Upper lobe of right lung (tissue), 1 donor: ENCODE measurements at regions not wholly inside any gene's neighbourhood (a gene's known extent, or its start where the extent isn't known, plus 50 kb on each side); places are given as distances from the start of the nearest gene placed in this dataset.
A peak's percentile ranks its signal among the peaks of the same experiment; 100 is the strongest.

Experiments used
- ATAC-seq: fragments of 200-7000 bp; cut with Tn5 transposase; one replicate; pipeline ENCODE4 v1.9.1; 2020; ENCODE audit warnings: mild to moderate bottlenecking, moderate library complexity
- DNase-seq: peaks from one replicate; pipeline ENCODE4 v3.0.0-alpha.2; 2020
- H3K27ac ChIP-seq: fragments of 200-600 bp; one replicate; pipeline ENCODE4 v1.8.0; 2022
- H3K27me3 ChIP-seq: fragments of 200-600 bp; one replicate; pipeline ENCODE4 v1.8.0; 2022; ENCODE audit warnings: mild to moderate bottlenecking
- H3K36me3 ChIP-seq: fragments of 200-600 bp; one replicate; pipeline ENCODE4 v1.8.0; 2022
- H3K4me1 ChIP-seq: fragments of 200-600 bp; one replicate; pipeline ENCODE4 v1.8.0; 2022
- H3K4me3 ChIP-seq: fragments of 200-600 bp; one replicate; pipeline ENCODE4 v1.8.0; 2022; ENCODE audit warnings: mild to moderate bottlenecking
- H3K9me3 ChIP-seq: fragments of 200-600 bp; one replicate; pipeline ENCODE4 v1.8.0; 2022
- CTCF ChIP-seq: fragments of 200-600 bp; IDR thresholded peaks from one replicate; pipeline ENCODE4 v1.8.0; 2022; ENCODE audit warnings: antibody characterized with exemption
- intact Hi-C: fragments of 100-400 bp; cut with DNase I; formaldehyde crosslinking; loops from one replicate; pipeline ENCODE4 v1.11.0; 2022
- donor health status: DM: no; HTN: yes; CAD: no; lungs with severe emphysema.

GRCh38 chr1:10938741-10939417 lies 73.6 kb upstream of the TARDBP start:
- TF ChIP-seq CTCF, result no peak
- intact Hi-C loops, result no loop called here
- Histone ChIP-seq H3K4me1 (peaks cover 11% of the 10 kb centered on the region), H3K27me3 (no peaks in the 10 kb centered on the region), H3K4me3 (no peak overlapping the region), H3K27ac (no peak overlapping the region), H3K9me3 (no peaks in the 10 kb centered on the region), H3K36me3 (no peaks in the 10 kb centered on the region)
- DNase-seq, result no peak
- no peak for ATAC-seq

- H3K27ac ChIP-seq, result no peak overlapping the region
- no peaks in the 10 kb centered on the region for H3K36me3 ChIP-seq
- H3K9me3 ChIP-seq, result no peaks in the 10 kb centered on the region
- no peak for TF ChIP-seq CTCF
- ATAC-seq (no peak), DNase-seq (no peak)
- no peaks in the 10 kb centered on the region for H3K27me3 ChIP-seq
- peaks cover 17% of the 10 kb centered on the region for H3K4me1 ChIP-seq
- no peak overlapping the region for H3K4me3 ChIP-seq
- intact Hi-C loops, result no loop called here
Measured at GRCh38 chr1:10939654-10940450, 72.6 kb upstream of the TARDBP start.

- intact Hi-C loops, result no loop called here
Measured at GRCh38 chr1:10940451-10940804, 72.0 kb upstream of the TARDBP start.

GRCh38 chr1:10940838-10941237 lies 71.6 kb upstream of the TARDBP start:
- no peak for ATAC-seq
- no peak for TF ChIP-seq CTCF
- Histone ChIP-seq H3K27ac (no peak overlapping the region), H3K4me3 (no peak overlapping the region), H3K27me3 (no peaks in the 10 kb centered on the region), H3K4me1 (peaks cover 17% of the 10 kb centered on the region), H3K36me3 (no peaks in the 10 kb centered on the region), H3K9me3 (no peaks in the 10 kb centered on the region)
- intact Hi-C loops, result no loop called here
- DNase-seq, result no peak

More at GRCh38 chr1:10940451-10940804, 72.0 kb upstream of the TARDBP start:
- Histone ChIP-seq H3K9me3 (no peaks in the 10 kb centered on the region), H3K36me3 (no peaks in the 10 kb centered on the region), H3K27ac (no peak overlapping the region), H3K27me3 (no peaks in the 10 kb centered on the region), H3K4me1 (peaks cover 17% of the 10 kb centered on the region), H3K4me3 (no peak overlapping the region)
- no peak for TF ChIP-seq CTCF
- ATAC-seq, result no peak
- DNase-seq, result no peak

GRCh38 chr1:10941891-10942541 lies 70.4 kb upstream of the TARDBP start:
- H3K4me1 ChIP-seq, result peaks cover 17% of the 10 kb centered on the region
- intact Hi-C loops, result no loop called here

More at GRCh38 chr1:10941891-10942541, 70.4 kb upstream of the TARDBP start:
- ATAC-seq (peak; percentile 75), DNase-seq (peak; percentile 80)
- peak; percentile 90 for TF ChIP-seq CTCF
- Histone ChIP-seq H3K9me3 (no peaks in the 10 kb centered on the region), H3K4me3 (no peak overlapping the region), H3K27ac (no peak overlapping the region), H3K36me3 (no peaks in the 10 kb centered on the region), H3K27me3 (no peaks in the 10 kb centered on the region)
